ENCODE measurements at regions not wholly inside any gene's neighbourhood (a gene's known extent, or its start where the extent isn't known, plus 50 kb on each side); places are given as distances from the start of the nearest gene placed in this dataset.

DNA sequence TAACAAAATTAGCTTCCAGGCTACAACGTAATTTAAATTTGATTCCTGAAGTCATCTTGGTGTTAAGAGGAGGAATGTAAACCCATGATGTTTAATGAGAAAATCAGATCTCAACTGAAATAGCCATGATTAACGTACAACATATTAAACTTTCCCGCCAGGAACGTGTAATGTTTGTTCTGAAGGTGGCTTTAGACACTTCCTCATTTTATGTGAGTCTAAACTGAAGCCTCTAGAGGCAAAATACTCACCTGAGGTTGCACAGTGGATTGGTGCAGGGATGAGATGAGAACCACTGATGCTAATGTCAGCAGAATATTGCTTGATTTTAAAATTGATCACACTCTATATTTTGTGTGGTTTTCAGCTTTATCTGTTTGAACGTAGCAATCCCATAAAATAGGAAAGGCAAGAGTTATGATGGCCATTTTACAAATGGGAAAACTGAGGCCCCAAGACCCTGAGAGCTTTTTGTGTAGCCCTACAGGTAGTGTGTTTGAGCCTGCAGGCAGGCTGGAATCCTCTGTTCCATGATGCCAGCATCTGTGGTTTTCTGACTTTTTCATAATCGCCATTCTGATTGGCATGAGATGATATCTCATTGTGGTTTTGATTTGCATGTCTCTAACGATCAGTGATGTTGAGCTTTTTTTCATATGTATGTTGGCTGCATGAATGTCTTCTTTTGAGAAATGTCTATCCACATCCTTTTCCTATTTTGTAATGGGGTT lies 243.7 kb upstream of the BMPER start:
- TF ChIP-seq, protein P1, sequence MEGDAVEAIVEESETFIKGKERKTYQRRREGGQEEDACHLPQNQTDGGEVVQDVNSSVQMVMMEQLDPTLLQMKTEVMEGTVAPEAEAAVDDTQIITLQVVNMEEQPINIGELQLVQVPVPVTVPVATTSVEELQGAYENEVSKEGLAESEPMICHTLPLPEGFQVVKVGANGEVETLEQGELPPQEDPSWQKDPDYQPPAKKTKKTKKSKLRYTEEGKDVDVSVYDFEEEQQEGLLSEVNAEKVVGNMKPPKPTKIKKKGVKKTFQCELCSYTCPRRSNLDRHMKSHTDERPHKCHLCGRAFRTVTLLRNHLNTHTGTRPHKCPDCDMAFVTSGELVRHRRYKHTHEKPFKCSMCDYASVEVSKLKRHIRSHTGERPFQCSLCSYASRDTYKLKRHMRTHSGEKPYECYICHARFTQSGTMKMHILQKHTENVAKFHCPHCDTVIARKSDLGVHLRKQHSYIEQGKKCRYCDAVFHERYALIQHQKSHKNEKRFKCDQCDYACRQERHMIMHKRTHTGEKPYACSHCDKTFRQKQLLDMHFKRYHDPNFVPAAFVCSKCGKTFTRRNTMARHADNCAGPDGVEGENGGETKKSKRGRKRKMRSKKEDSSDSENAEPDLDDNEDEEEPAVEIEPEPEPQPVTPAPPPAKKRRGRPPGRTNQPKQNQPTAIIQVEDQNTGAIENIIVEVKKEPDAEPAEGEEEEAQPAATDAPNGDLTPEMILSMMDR (IDR thresholded peaks at IDR 0.05): no peak
- no peak for TF ChIP-seq POLR2A (IDR thresholded peaks at IDR 0.05)
- no peak for TF ChIP-seq POLR2AphosphoS5 (IDR thresholded peaks at IDR 0.05)

Measured in suprapubic skin (tissue), 4 donors.